ENCODE measurements at regions not wholly inside any gene's neighbourhood (a gene's known extent, or its start where the extent isn't known, plus 50 kb on each side); places are given as distances from the start of the nearest gene placed in this dataset.

- DNase-seq: no peak
- intact Hi-C loops (cut with DNase I, micrococcal nuclease): no loop called here
- ATAC-seq: no peak
Observed at GRCh38 chr11:19458721-19459120, 218.0 kb upstream of the E2F8 start.

GRCh38 chr11:19458231-19458630 is 217.5 kb upstream of the E2F8 start:
- DNase-seq (no peak), ATAC-seq (no peak)
- intact Hi-C loops (cut with DNase I, micrococcal nuclease): no loop called here

GRCh38 chr11:19455731-19456130 is 215.0 kb upstream of the E2F8 start:
- intact Hi-C loops (cut with DNase I, micrococcal nuclease): no loop called here
- ATAC-seq (no peak), DNase-seq (no peak)

GRCh38 chr11:19453651-19454257 is 213.0 kb upstream of the E2F8 start:
- no peak for DNase-seq
- intact Hi-C loops (cut with DNase I, micrococcal nuclease): no loop called here
- no peak for ATAC-seq

GRCh38 chr11:19451609-19452008 is 210.9 kb upstream of the E2F8 start:
- ATAC-seq: no peak
- intact Hi-C loops (cut with DNase I, micrococcal nuclease): no loop called here
- DNase-seq: no peak

- intact Hi-C loops (cut with DNase I, micrococcal nuclease): no loop called here
- DNase-seq (no peak), ATAC-seq (no peak)
Observed at GRCh38 chr11:19450282-19450681, 209.5 kb upstream of the E2F8 start.

- no peak for ATAC-seq
- DNase-seq: no peak
- intact Hi-C loops (cut with DNase I, micrococcal nuclease): no loop called here
Observed at GRCh38 chr11:19448651-19449050, 207.9 kb upstream of the E2F8 start.

- intact Hi-C loops (cut with DNase I, micrococcal nuclease): no loop called here
- ATAC-seq: no peak
- DNase-seq: no peak
Observed at GRCh38 chr11:19447150-19447566, 206.4 kb upstream of the E2F8 start.

- DNase-seq: no peak
- ATAC-seq: no peak
- intact Hi-C loops (cut with DNase I, micrococcal nuclease): no loop called here
Observed at GRCh38 chr11:19445771-19446170, 205.0 kb upstream of the E2F8 start.

- ATAC-seq: no peak
- intact Hi-C loops (cut with DNase I, micrococcal nuclease): no loop called here
- DNase-seq: no peak
Observed at GRCh38 chr11:19444231-19444630, 203.5 kb upstream of the E2F8 start.

- ATAC-seq: no peak
- no peak for DNase-seq
- intact Hi-C loops (cut with DNase I, micrococcal nuclease): no loop called here
Observed at GRCh38 chr11:19442554-19442910, 201.8 kb upstream of the E2F8 start.

GRCh38 chr11:19441752-19442553 is 201.2 kb upstream of the E2F8 start:
- no peak for DNase-seq
- ATAC-seq: no peak
- intact Hi-C loops (cut with DNase I, micrococcal nuclease): no loop called here

- no peak for DNase-seq
- intact Hi-C loops (cut with DNase I, micrococcal nuclease): no loop called here
- ATAC-seq: no peak
Observed at GRCh38 chr11:19441288-19441687, 200.5 kb upstream of the E2F8 start.

- DNase-seq: no peak
- no peak for ATAC-seq
Observed at GRCh38 chr11:19437760-19438159, 197.0 kb upstream of the E2F8 start.

GRCh38 chr11:19436932-19437331 is 196.2 kb upstream of the E2F8 start:
- ATAC-seq: no peak
- intact Hi-C loops (cut with DNase I, micrococcal nuclease): no loop called here
- DNase-seq: no peak

More at GRCh38 chr11:19437760-19438159, 197.0 kb upstream of the E2F8 start:
- intact Hi-C loops (cut with DNase I, micrococcal nuclease): no loop called here

GRCh38 chr11:19435306-19435989 is 194.7 kb upstream of the E2F8 start:
- DNase-seq (no peak), ATAC-seq (no peak)
- intact Hi-C loops (cut with DNase I, micrococcal nuclease): no loop called here

- DNase-seq (no peak), ATAC-seq (no peak)
- intact Hi-C loops (cut with DNase I, micrococcal nuclease): no loop called here
Observed at GRCh38 chr11:19433791-19434190, 193.0 kb upstream of the E2F8 start.

GRCh38 chr11:19433367-19433766 is 192.6 kb upstream of the E2F8 start:
- no peak for ATAC-seq
- DNase-seq: no peak
- intact Hi-C loops (cut with DNase I, micrococcal nuclease): no loop called here

- ATAC-seq: no peak
Observed at GRCh38 chr11:19432370-19433061, 191.8 kb upstream of the E2F8 start.

More at GRCh38 chr11:19432370-19433061, 191.8 kb upstream of the E2F8 start:
- no peak for DNase-seq
- intact Hi-C loops (cut with DNase I, micrococcal nuclease): no loop called here

All from left colon (tissue), 2 donors.